B cell (primary cell): ENCODE measurements at regions not wholly inside any gene's neighbourhood (a gene's known extent, or its start where the extent isn't known, plus 50 kb on each side); places are given as distances from the start of the nearest gene placed in this dataset.

Experiments used
- ATAC-seq: fragments of 200-7000 bp; cut with Tn5 transposase; one replicate; pipeline ENCODE4 v1.10.0; 2021; ENCODE audit warnings: low read depth, mild to moderate bottlenecking, moderate number of reproducible peaks, moderate library complexity
- CTCF ChIA-PET: fragments of 350-600 bp; sonication (Branson Sonifier 250); formaldehyde crosslinking; loops from one replicate; lab custom pipeline; 2021; ENCODE audit warnings: antibody characterized with exemption, inconsistent platforms; lab: Charles Lee
- POLR2A ChIA-PET: fragments of 350-600 bp; sonication (Branson Sonifier 250); formaldehyde crosslinking; loops from one replicate; lab custom pipeline; 2021; ENCODE audit warnings: antibody characterized with exemption; lab: Charles Lee
- DNase-seq: peaks from one replicate; pipeline ENCODE4 v3.0.0; 2013
- H2AFZ ChIP-seq: 2 replicates; pipeline ENCODE4 v1.6.1; 2012; ENCODE audit warnings: mild to moderate bottlenecking, low read depth, low read length; ENCODE audit not compliant: insufficient read depth, poor library complexity, severe bottlenecking
- H3K27ac ChIP-seq, 2 donors: 1 replicate in 1 of 2; 2 replicates in 1 of 2; pipeline ENCODE4 v1.5.1; 2012 to 2013; ENCODE audit warnings: low read length in 2 of 2, mild to moderate bottlenecking in 2 of 2, moderate library complexity in 1 of 2
- H3K27me3 ChIP-seq, 4 experiments: fragments of 200-600 bp in 1 of 4; sonication (generic) in 1 of 4; replicated peaks in 1 of 4; 1 replicate in 2 of 4; 2 replicates in 2 of 4; pipeline versions ENCODE4 v1.6.1 to v1.7.0; 2013 to 2016; ENCODE audit warnings: low read length in 3 of 4, mild to moderate bottlenecking in 2 of 4, mixed read lengths in 1 of 4, moderate library complexity in 1 of 4; ENCODE audit not compliant: insufficient read depth in 4 of 4, control insufficient read depth in 3 of 4; ENCODE audit errors: control extremely low read depth in 1 of 4
- H3K36me3 ChIP-seq, 2 experiments: replicated peaks in 1 of 2; 1 replicate in 1 of 2; 2 replicates in 1 of 2; pipeline versions ENCODE4 v1.6.1 to v1.7.1; 2013; ENCODE audit warnings: low read length in 1 of 2; ENCODE audit not compliant: insufficient read depth in 2 of 2, control insufficient read depth in 1 of 2; ENCODE audit errors: control extremely low read depth in 1 of 2, extremely low read depth in 1 of 2
- H3K4me1 ChIP-seq, 2 donors: fragments of 200-600 bp in 1 of 2; sonication (generic) in 1 of 2; 1 replicate in 1 of 2; 2 replicates in 1 of 2; pipeline versions ENCODE4 v1.5.1 to v1.6.1; 2013 to 2017; ENCODE audit warnings: low read length in 2 of 2; ENCODE audit not compliant: control insufficient read depth in 2 of 2, insufficient read depth in 2 of 2
- H3K4me2 ChIP-seq: replicated peaks from 2 replicates; pipeline ENCODE3; 2012; ENCODE audit warnings: mild to moderate bottlenecking, low read depth, low read length; ENCODE audit not compliant: poor library complexity, severe bottlenecking
- H3K4me3 ChIP-seq, 5 experiments: fragments of 200-600 bp in 1 of 5; sonication (generic) in 1 of 5; 1 replicate in 3 of 5; 2 replicates in 2 of 5; pipeline versions ENCODE4 v1.5.1 to v1.7.0; 2011 to 2016; ENCODE audit warnings: low read length in 4 of 5, mild to moderate bottlenecking in 4 of 5, low read depth in 2 of 5, control low read depth in 1 of 5, moderate library complexity in 1 of 5; ENCODE audit not compliant: insufficient read depth in 1 of 5; ENCODE audit errors: control extremely low read depth in 1 of 5, extremely low read depth in 1 of 5
- H3K79me2 ChIP-seq: fragments of 200-600 bp; sonication (generic); one replicate; pipeline ENCODE4 v1.6.0; 2016; ENCODE audit warnings: low read length; ENCODE audit not compliant: control insufficient read depth, insufficient read depth
- H3K9ac ChIP-seq: fragments of 200-600 bp; sonication (generic); 2 replicates; pipeline ENCODE4 v1.6.1; 2017; ENCODE audit warnings: mild to moderate bottlenecking, low read length, moderate library complexity
- H3K9me3 ChIP-seq, 3 donors: one replicate each; pipeline versions ENCODE4 v1.6.1 to v1.7.1; 2013; ENCODE audit warnings: low read length in 2 of 3; ENCODE audit not compliant: control insufficient read depth in 2 of 3, insufficient read depth in 1 of 3; ENCODE audit errors: control extremely low read depth in 1 of 3
- H4K20me1 ChIP-seq: 2 replicates; pipeline ENCODE4 v1.6.0; 2012; ENCODE audit warnings: mild to moderate bottlenecking, low read length; ENCODE audit not compliant: insufficient read depth, control insufficient read depth, poor library complexity, severe bottlenecking
- H3K27ac Mint-ChIP-seq: one replicate; pipeline ENCODE4 v1.8.0; 2021; ENCODE audit warnings: mixed read lengths
- H3K27me3 Mint-ChIP-seq: one replicate; pipeline ENCODE4 v1.8.0; 2021; ENCODE audit warnings: mixed read lengths
- H3K4me1 Mint-ChIP-seq: one replicate; pipeline ENCODE4 v1.8.0; 2021; ENCODE audit warnings: mixed read lengths
- H3K4me3 Mint-ChIP-seq: one replicate; pipeline ENCODE4 v1.8.0; 2021; ENCODE audit warnings: mixed read lengths
- H3K9me3 Mint-ChIP-seq: one replicate; pipeline ENCODE4 v1.8.0; 2022; ENCODE audit warnings: mixed read lengths; ENCODE audit not compliant: insufficient read depth
- CTCF ChIP-seq: fragments of 200-600 bp; IDR thresholded peaks from one replicate; pipeline ENCODE4 v1.8.0; 2022; ENCODE audit warnings: antibody characterized with exemption, mild to moderate bottlenecking
- EZH2 ChIP-seq: IDR thresholded peaks from 2 replicates; pipeline ENCODE4 v1.6.1; 2012; ENCODE audit warnings: borderline replicate concordance, low read depth, mild to moderate bottlenecking, moderate library complexity, low read length; ENCODE audit not compliant: insufficient read depth, poor library complexity, severe bottlenecking
- WGBS: methylation state at CpG from one replicate; pipeline ENCODE4 v1.1.5; 2013; ENCODE audit warnings: missing lambda C conversion rate; ENCODE audit not compliant: insufficient coverage; 5-methylcytosine and 5-hydroxymethylcytosine counted together
- intact Hi-C: fragments of 100-400 bp; cut with micrococcal nuclease; formaldehyde crosslinking; loops from one replicate; pipeline ENCODE4 v1.10.0; 2022

DNA sequence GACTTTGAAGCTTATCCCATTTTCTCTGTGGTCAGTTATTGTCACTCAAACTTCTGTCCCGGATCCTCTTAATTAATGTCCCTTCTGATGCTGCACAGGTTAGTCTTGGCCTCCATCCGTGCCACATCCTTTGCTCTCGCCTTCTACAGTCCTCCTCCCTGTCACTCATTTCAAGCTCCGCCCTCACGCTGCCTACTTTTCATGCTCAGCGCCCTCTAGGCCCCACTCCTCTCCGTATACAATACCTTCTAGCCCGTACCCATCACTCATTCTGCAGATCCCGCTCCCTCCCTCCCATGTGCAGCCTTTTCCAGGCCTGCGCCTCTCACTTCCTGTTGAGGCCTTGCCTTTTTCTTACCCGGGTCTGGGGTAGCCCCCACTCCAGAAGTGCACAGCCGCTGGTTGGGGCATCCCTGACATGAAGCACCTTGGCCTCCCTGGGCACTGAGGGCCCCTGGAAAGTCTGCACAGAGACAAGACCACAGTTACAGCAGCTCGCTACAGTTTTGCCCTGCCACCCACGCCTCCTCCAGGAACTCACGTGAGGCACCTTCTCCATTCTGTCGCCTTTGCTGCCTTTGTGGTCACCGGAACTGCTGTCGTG lies 88.5 kb upstream of the SLC25A48 start:
- Mint-ChIP-seq H3K9me3 (peaks cover 4% of the 10 kb centered on the region), H3K4me1 (no peaks in the 10 kb centered on the region), H3K27me3 (no peaks in the 10 kb centered on the region), H3K4me3 (no peak overlapping the region), H3K27ac (no peak overlapping the region)
- ChIA-PET POLR2A (no interaction called here), CTCF (no interaction called here)
- no peaks in the 10 kb centered on the region for H3K4me1 ChIP-seq
- H3K4me2 ChIP-seq, result no peak overlapping the region
- ATAC-seq, result no peak
- no peak for DNase-seq
- no peak overlapping the region for H3K27ac ChIP-seq
- peaks cover 0 to 26% (median 0%) of the 10 kb centered on the region in 3 donors for H3K9me3 ChIP-seq
- intact Hi-C loops, result no loop called here
- 87% methylated on average over 18 of the region's 18 CpGs for WGBS
- H4K20me1 ChIP-seq, result no peaks in the 10 kb centered on the region
- no peaks in the 10 kb centered on the region for H3K79me2 ChIP-seq
- no peaks in the 10 kb centered on the region for H3K27me3 ChIP-seq
- no peak overlapping the region for H3K9ac ChIP-seq
- no peaks in the 10 kb centered on the region for H3K36me3 ChIP-seq
- H3K4me3 ChIP-seq, result no peak overlapping the region
- H2AFZ ChIP-seq, result no peak overlapping the region
- no peak for TF ChIP-seq CTCF
- TF ChIP-seq EZH2, result no peak

DNA sequence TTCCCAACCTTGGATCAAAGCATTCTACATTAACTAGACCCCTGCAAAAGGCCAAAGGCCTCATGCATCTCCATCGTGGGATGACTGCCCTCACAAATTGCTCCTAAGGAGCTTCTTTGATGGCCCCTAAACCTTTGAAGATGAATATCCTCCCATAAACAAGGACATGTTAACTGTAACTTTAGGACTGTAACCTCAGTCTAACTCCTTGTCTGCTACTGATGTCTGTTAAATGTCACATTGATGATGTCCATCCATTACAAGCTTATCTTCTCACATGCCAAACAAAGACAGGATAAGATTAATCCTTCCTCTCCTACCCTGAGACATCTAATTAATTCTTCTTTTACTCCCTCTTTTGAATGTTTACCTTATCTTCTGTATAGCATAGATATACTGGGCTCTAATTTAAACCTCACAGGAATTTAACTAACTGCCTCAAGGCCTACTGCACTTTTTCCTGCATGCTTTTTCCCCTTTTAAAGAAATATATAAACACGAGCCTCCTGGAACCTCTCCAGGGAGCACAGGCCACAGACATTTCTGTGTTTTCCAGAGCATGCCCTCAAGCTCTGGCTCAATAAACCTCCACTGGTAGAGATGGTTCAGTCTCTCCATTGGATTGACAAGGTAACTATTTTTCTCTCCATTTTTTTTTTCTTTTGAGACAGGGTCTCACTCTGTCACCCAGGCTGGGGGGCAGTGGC lies 90.6 kb upstream of the SLC25A48 start:
- no peak for DNase-seq
- Histone ChIP-seq H3K79me2 (no peaks in the 10 kb centered on the region), H3K9me3 (peaks cover 0 to 19% (median 0%) of the 10 kb centered on the region in 3 donors), H3K27ac (no peak overlapping the region), H3K27me3 (no peaks in the 10 kb centered on the region), H3K4me1 (no peaks in the 10 kb centered on the region), H2AFZ (no peak overlapping the region), H3K4me2 (no peak overlapping the region), H3K4me3 (no peak overlapping the region), H4K20me1 (no peaks in the 10 kb centered on the region), H3K9ac (no peak overlapping the region), H3K36me3 (no peaks in the 10 kb centered on the region)
- no peak for TF ChIP-seq CTCF
- TF ChIP-seq EZH2, result no peak
- Mint-ChIP-seq H3K27me3 (no peaks in the 10 kb centered on the region), H3K9me3 (peaks cover 2% of the 10 kb centered on the region), H3K4me3 (no peak overlapping the region), H3K27ac (no peak overlapping the region), H3K4me1 (no peaks in the 10 kb centered on the region)
- intact Hi-C loops, result no loop called here
- POLR2A ChIA-PET, result no interaction called here
- WGBS, result 55% methylated on average over 2 of the region's 2 CpGs
- CTCF ChIA-PET, result no interaction called here
- ATAC-seq, result no peak
